C4-2B (cell line): ENCODE measurements at regions not wholly inside any gene's neighbourhood (a gene's known extent, or its start where the extent isn't known, plus 50 kb on each side); places are given as distances from the start of the nearest gene placed in this dataset.

ENCODE experiments used
- CTCF ChIP-seq: fragments of 450-650 bp; conservative IDR thresholded peaks from 2 replicates; pipeline ENCODE4 v1.5.1; 2017; ENCODE audit warnings: mild to moderate bottlenecking
- ZFX ChIP-seq: fragments of 450-650 bp; IDR thresholded peaks from 2 replicates; pipeline ENCODE4 v1.6.1; 2017

GRCh38 chr13:90591927-90592268 lies 755.6 kb upstream of the MIR17HG start:
- TF ChIP-seq CTCF, result no peak
- no peak for TF ChIP-seq ZFX
